Esophagus squamous epithelium (tissue), 5 donors: ENCODE measurements at regions not wholly inside any gene's neighbourhood (a gene's known extent, or its start where the extent isn't known, plus 50 kb on each side); places are given as distances from the start of the nearest gene placed in this dataset.

Experiments
- DNase-seq: peaks from one replicate; lab custom pipeline; 2025; lab: John Stamatoyannopoulos, UW
- H3K27ac ChIP-seq, 4 donors: fragments of 200-600 bp; sonication (generic); one replicate each; pipeline ENCODE4 v1.5.1; 2016 to 2019; ENCODE audit warnings: mild to moderate bottlenecking in 1 of 4
- H3K27me3 ChIP-seq, 4 donors: fragments of 200-600 bp; sonication (generic); 1 replicate in 3 of 4; 2 replicates in 1 of 4; pipeline versions ENCODE4 v1.5.1 to v1.6.0; 2017 to 2021; ENCODE audit warnings: antibody characterized with exemption in 1 of 4
- H3K36me3 ChIP-seq, 3 donors: fragments of 200-600 bp; sonication (generic); one replicate each; pipeline ENCODE4 v1.5.1; 2016 to 2019
- H3K4me1 ChIP-seq, 3 donors: fragments of 200-600 bp; sonication (generic); one replicate each; pipeline ENCODE4 v1.5.1; 2017 to 2019
- H3K4me3 ChIP-seq, 4 donors: fragments of 200-600 bp; sonication (generic); 1 replicate in 3 of 4; 2 replicates in 1 of 4; pipeline ENCODE4 v1.5.1; 2016 to 2019; ENCODE audit warnings: mild to moderate bottlenecking in 2 of 4, moderate library complexity in 1 of 4
- H3K9me3 ChIP-seq, 3 donors: fragments of 200-600 bp; sonication (generic); one replicate each; pipeline ENCODE4 v1.5.1; 2016 to 2019
- POLR2A ChIP-seq, 4 donors: fragments of 450-650 bp; IDR thresholded peaks; one replicate each; pipeline ENCODE4 v1.6.1; 2017; ENCODE audit warnings: antibody characterized with exemption in 4 of 4, mild to moderate bottlenecking in 4 of 4, moderate library complexity in 3 of 4
- WGBS, 2 donors: methylation state at CpG; one replicate each; pipeline ENCODE4 v1.1.5; 2018; 5-methylcytosine and 5-hydroxymethylcytosine counted together
- intact Hi-C: fragments of 100-400 bp; cut with DNase I; formaldehyde crosslinking; loops from one replicate; pipeline ENCODE4 v1.15.0; 2022
- TF ChIP-seq, protein P1 (sequence below), 6 experiments: fragments of 450-650 bp in 4 of 6; fragments of 200-600 bp in 2 of 6; sonication (generic) in 2 of 6; IDR thresholded peaks; one replicate each; pipeline ENCODE4 v1.5.1; 2016 to 2019; ENCODE audit warnings: antibody characterized with exemption in 6 of 6, mild to moderate bottlenecking in 4 of 6, moderate library complexity in 4 of 6
- donor health status: DM: yes; HTN: yes; CAD: no.

DNA sequence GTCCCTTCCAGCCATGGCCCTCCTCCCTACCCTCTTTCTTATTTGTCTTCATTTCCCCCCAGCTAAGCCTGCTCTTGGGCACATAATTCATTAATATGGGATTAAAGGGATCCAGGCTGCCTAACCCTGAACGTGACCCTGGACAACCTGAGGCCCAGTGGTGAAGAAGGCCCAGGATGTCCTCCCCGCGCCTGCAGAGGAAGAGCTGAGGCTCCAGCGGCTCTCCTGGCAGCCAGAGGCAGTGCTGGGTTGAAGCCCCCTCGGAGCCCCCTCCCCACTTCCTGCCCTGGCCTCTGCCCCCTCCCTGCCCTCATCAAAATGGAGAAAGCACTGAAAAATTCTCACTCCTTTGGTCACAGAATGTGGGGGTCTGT, 96.5 kb upstream of the ATP2B2 start:
- 60 to 61% methylated on average over 2 to 4 of the region's 5 CpGs for WGBS, 2 donors
- no peaks in the 10 kb centered on the region for H3K9me3 ChIP-seq
- TF ChIP-seq, protein P1, sequence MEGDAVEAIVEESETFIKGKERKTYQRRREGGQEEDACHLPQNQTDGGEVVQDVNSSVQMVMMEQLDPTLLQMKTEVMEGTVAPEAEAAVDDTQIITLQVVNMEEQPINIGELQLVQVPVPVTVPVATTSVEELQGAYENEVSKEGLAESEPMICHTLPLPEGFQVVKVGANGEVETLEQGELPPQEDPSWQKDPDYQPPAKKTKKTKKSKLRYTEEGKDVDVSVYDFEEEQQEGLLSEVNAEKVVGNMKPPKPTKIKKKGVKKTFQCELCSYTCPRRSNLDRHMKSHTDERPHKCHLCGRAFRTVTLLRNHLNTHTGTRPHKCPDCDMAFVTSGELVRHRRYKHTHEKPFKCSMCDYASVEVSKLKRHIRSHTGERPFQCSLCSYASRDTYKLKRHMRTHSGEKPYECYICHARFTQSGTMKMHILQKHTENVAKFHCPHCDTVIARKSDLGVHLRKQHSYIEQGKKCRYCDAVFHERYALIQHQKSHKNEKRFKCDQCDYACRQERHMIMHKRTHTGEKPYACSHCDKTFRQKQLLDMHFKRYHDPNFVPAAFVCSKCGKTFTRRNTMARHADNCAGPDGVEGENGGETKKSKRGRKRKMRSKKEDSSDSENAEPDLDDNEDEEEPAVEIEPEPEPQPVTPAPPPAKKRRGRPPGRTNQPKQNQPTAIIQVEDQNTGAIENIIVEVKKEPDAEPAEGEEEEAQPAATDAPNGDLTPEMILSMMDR (IDR thresholded peaks at IDR 0.05), result no peak
- TF ChIP-seq POLR2A (IDR thresholded peaks at IDR 0.05), result no peak
- no peak overlapping the region for H3K4me3 ChIP-seq
- DNase-seq, result no peak
- no peaks in the 10 kb centered on the region for H3K36me3 ChIP-seq
- peaks cover 0 to 35% (median 0%) of the 10 kb centered on the region in 4 donors for H3K27me3 ChIP-seq
- no peak overlapping the region for H3K27ac ChIP-seq
- intact Hi-C loops, result no loop called here
- no peaks in the 10 kb centered on the region for H3K4me1 ChIP-seq

DNA sequence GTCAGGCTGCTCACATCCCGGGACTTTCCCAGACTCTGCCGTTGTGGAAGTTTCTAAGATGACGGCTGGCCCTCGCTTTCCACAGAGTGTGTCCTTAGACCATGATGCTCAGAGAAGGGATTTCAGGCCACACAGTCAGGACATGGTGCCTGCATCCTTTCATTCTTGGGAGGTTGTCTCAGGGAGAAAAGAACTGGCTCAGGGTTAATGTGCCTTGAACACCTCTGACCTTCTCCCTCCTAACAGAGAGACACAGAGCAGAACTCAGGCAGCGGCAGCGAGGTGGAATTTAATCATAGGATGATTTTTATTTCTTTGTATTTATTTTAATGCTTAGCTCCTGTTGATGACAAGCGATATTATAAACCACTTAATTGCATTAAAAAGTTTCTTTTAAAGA, 96.9 kb upstream of the ATP2B2 start:
- no peak overlapping the region for H3K4me3 ChIP-seq
- H3K27me3 ChIP-seq, result peaks cover 0 to 32% (median 0%) of the 10 kb centered on the region in 4 donors
- no peaks in the 10 kb centered on the region for H3K36me3 ChIP-seq
- H3K9me3 ChIP-seq, result no peaks in the 10 kb centered on the region
- no peak for DNase-seq
- WGBS, 2 donors, result 76 to 84% methylated on average over 5 to 7 of the region's 7 CpGs
- H3K27ac ChIP-seq, result no peak overlapping the region
- TF ChIP-seq, protein P1 (IDR thresholded peaks at IDR 0.05), result no peak
- no peak for TF ChIP-seq POLR2A (IDR thresholded peaks at IDR 0.05)
- H3K4me1 ChIP-seq, result no peaks in the 10 kb centered on the region
- intact Hi-C loops, result no loop called here

DNA sequence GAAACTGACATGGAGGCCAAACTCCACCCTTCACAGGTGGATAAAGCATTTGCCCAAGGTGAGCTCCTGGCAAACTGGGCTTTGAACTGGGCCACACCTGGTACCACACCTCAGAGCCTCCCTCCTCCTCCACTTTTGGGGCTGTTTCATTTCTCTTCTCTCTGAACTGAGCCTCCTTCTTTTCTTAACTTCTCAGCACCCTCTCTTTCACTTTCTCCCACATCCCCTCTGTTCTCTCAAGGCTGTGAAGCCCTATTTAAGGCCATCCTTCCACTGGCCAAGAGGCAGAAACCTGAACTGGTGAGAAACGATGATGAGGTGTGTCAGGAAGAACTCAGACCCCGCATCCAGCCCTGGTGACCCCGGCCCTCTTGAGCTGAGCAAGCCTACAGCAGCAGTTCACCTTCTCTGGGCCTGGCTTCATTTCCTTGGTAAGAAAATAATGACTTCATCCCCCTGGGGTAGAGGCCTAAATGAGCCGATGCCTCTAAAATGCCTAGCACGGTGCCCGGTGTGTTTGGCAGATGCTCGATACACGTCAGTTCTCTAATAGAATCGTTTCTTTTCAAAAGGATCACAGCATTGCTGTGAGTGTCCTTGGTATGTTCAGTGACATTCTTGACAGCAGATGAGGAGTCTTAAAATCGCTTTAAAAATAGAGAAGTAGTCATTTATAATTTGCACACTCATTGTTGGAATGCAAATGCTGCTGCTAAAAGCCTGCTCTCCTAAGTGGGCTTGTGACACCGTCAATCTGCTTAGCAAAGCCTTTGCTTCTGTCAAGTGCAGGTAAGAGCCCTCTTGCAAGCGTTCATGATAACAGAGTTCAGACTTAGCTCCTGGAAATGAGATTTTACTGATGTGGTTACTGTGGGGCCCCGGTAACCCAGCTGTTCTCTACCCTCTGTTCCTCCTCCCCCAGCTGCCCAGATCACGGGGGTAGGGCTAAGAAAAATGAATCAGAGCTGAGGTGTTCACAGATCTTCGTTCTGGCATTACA, 97.7 kb upstream of the ATP2B2 start:
- intact Hi-C loops, result no loop called here
- no peaks in the 10 kb centered on the region for H3K36me3 ChIP-seq
- no peaks in the 10 kb centered on the region for H3K9me3 ChIP-seq
- H3K27me3 ChIP-seq, result peaks cover 0 to 37% (median 0%) of the 10 kb centered on the region in 4 donors
- H3K4me3 ChIP-seq, result no peak overlapping the region
- 52 to 59% methylated on average over 10 to 11 of the region's 15 CpGs for WGBS, 2 donors
- no peaks in the 10 kb centered on the region for H3K4me1 ChIP-seq
- DNase-seq, result no peak
- TF ChIP-seq, protein P1 (IDR thresholded peaks at IDR 0.05), result no peak
- no peak for TF ChIP-seq POLR2A (IDR thresholded peaks at IDR 0.05)
- H3K27ac ChIP-seq, result no peak overlapping the region

DNA sequence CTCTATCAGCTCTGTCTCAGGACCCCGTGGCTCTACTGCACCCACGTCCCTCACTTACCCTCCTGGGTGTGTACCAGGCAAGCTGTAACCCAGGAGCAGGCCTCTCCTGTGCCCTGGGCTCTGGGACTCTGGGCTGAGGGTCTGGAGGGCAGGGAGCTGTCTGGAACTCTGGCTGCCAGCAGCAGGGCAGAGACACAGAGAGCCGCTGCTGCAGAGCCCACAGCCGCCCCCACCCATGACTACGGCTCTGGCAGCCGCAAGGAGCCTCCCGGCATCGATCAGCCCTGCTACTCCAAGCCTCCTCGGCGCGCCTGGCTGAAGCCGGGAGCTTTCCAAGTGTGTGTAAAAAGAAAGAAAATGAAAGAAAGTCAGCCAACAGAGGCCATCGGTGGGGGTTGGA, 103.7 kb upstream of the ATP2B2 start:
- DNase-seq, result no peak
- no peak overlapping the region for H3K27ac ChIP-seq
- TF ChIP-seq, protein P1 (IDR thresholded peaks at IDR 0.05), result no peak
- TF ChIP-seq POLR2A (IDR thresholded peaks at IDR 0.05), result no peak
- no peak overlapping the region for H3K4me3 ChIP-seq
- H3K4me1 ChIP-seq, result no peaks in the 10 kb centered on the region
- peaks cover 0 to 19% (median 8%) of the 10 kb centered on the region in 3 donors for H3K9me3 ChIP-seq
- H3K36me3 ChIP-seq, result no peaks in the 10 kb centered on the region
- WGBS, 2 donors, result 34 to 50% methylated on average over 1 to 6 of the region's 13 CpGs
- intact Hi-C loops, result no loop called here
- H3K27me3 ChIP-seq, result peaks cover 0 to 47% (median 0%) of the 10 kb centered on the region in 4 donors

DNA sequence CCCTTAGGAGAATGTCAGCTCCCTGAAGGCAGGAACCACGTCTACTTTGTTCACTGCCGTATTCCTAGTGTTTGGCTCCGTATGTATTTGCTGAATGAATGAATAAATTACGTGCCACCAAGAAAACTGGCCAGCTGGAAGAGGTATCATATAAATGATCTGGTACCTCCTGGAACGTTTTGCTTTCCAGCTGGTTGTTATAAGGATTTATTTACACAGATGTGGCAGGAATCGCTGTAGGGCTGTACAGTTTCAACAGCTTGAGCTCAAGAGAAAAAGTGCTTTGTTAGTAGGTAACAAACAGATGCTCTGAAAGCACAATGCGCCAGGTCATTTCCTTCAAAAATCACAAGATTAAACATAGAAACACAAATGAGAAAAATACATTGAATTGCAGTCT, 108.8 kb upstream of the ATP2B2 start:
- Histone ChIP-seq H3K27me3 (peaks cover 0 to 50% (median 1%) of the 10 kb centered on the region in 4 donors), H3K9me3 (peaks cover 0 to 20% (median 8%) of the 10 kb centered on the region in 3 donors), H3K4me3 (no peak overlapping the region), H3K36me3 (no peaks in the 10 kb centered on the region), H3K27ac (no peak overlapping the region), H3K4me1 (no peaks in the 10 kb centered on the region)
- TF ChIP-seq, protein P1 (IDR thresholded peaks at IDR 0.05), result no peak
- TF ChIP-seq POLR2A (IDR thresholded peaks at IDR 0.05), result no peak
- 51 to 60% methylated on average over 7 of the region's 7 CpGs for WGBS, 2 donors
- DNase-seq, result no peak
- intact Hi-C loops, result no loop called here
